ENCODE measurements at regions not wholly inside any gene's neighbourhood (a gene's known extent, or its start where the extent isn't known, plus 50 kb on each side); places are given as distances from the start of the nearest gene placed in this dataset.
"Not testable (repeated sequence)": the region's sequence is repeated elsewhere in the genome, so short reads cannot be mapped to it uniquely, and the experiment has no call there.

DNA sequence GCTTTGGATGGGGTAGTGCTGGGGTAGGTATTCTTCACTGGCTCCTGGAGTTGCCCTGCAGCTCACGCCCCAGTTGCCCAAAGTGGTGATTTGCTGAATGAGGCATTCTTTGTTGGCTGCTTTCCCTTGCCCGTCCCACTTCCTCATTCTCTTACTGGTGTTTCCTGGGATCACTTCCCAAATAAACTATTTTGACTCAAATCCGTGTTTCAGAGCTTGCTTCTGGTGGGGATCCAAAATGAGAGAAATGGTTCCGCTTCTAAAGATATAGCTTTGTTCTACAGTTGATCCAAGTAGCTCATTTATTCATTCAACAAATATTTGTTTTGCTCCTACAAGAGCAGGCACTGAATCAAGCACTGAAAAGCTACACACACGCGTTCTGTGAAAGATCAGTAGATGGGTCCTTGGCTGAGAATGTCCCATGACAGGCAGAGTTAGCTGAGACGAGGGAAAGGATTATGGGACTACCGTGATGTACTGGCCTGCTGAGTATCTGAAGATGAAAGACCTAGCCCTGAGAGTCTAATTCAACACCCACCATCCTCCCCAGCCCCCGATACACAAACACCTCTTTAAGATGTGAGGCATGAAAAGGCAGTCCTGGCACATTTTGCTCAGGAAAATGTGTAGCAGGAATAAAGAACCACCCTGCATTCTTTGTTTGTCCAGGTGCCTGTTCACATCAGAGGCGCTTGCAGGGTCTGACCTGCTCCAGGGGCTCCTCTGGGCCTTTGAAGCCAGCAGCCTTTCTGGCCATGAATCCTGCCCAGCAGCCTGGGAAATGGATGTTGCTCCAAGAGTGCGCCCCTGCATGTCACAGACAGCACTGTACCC is 143.1 kb upstream of the RANBP3L start:
- ATAC-seq = no peak
- no peaks in the 10 kb centered on the region for H3K4me1 Mint-ChIP-seq (ENCODE audit: low read depth in 2 of 2)
- H3K4me3 Mint-ChIP-seq = no peak overlapping the region
- peaks cover 5 to 19% of the 10 kb centered on the region in 2 donors for H3K27me3 Mint-ChIP-seq
- H3K36me3 Mint-ChIP-seq = no peaks in the 10 kb centered on the region
- no peak for DNase-seq (ENCODE audit: low spot score)
- no peaks in the 10 kb centered on the region for H3K9me3 Mint-ChIP-seq
- no peak overlapping the region for H3K27ac Mint-ChIP-seq

DNA sequence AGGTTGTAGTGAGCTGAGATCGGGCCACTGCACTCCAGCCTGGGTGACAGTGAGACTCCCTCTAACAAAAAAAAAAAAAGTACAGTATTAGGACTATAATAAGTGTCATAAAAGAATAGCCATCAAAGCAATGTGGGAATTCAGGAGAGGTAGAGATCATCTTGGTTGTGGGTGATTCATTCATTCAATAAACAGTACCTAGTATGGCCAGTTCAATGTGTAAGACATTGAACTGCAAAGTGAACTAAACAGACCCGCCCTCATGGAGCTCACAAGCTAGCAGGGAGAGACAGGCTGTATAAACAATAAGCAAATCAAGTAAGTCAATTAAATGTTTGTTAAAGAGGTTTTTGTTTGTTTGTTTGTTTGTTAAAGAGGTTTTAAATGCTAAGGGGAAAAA is 146.1 kb upstream of the RANBP3L start:
- peaks cover 2 to 9% of the 10 kb centered on the region in 2 donors for H3K27me3 Mint-ChIP-seq
- H3K9me3 Mint-ChIP-seq = no peaks in the 10 kb centered on the region
- DNase-seq (ENCODE audit: low spot score) = no peak
- H3K4me1 Mint-ChIP-seq (ENCODE audit: low read depth in 2 of 2) = no peaks in the 10 kb centered on the region
- H3K36me3 Mint-ChIP-seq = no peaks in the 10 kb centered on the region
- H3K4me3 Mint-ChIP-seq = no peak overlapping the region
- H3K27ac Mint-ChIP-seq = no peak overlapping the region
- ATAC-seq = no peak

DNA sequence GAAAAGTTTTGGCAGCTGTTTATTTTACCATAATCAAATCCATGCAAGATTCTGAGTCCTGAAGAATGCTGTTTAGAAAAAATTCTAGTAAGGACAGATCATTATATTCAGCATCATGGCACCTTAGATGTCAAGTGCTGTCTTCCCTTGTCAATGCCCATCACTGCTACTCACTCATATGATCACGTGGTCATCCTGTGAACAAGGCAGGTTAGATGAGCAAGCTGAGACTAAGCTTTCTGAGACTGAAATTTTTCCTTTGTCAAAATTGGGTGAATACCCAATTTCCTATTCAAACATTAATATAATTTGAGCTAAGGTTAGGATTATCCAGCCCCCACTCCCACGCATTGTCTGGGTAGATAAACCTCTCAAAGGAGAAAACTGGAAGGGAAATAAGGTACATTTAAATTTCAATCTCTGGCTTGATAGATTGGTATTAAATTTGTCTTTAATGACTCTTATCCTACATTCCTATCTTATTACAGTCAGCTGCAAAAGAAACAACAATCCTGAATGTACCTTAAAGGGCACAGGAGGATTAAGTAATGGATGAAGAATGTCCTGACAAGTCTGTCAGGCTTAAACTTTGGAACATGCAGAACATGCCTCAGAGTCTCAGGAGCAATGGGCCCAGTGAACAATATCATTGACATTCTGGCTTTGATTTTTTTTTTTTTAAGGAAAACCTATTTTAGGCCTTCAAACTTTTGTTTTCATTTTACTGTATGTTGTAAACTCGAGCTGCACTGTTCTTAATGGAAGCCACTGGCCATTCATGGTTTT is 148.7 kb upstream of the RANBP3L start:
- no peak for ATAC-seq
- Mint-ChIP-seq H3K4me1 (ENCODE audit: low read depth in 2 of 2) (no peaks in the 10 kb centered on the region), H3K9me3 (no peaks in the 10 kb centered on the region), H3K4me3 (no peak overlapping the region), H3K36me3 (no peaks in the 10 kb centered on the region), H3K27ac (no peak overlapping the region), H3K27me3 (peaks cover 3 to 9% of the 10 kb centered on the region in 2 donors)
- DNase-seq (ENCODE audit: low spot score) = no peak

- Mint-ChIP-seq H3K27ac (no peak overlapping the region), H3K9me3 (no peaks in the 10 kb centered on the region), H3K36me3 (no peaks in the 10 kb centered on the region), H3K4me1 (ENCODE audit: low read depth in 2 of 2) (no peaks in the 10 kb centered on the region), H3K27me3 (peaks cover 5 to 21% of the 10 kb centered on the region in 2 donors), H3K4me3 (no peak overlapping the region)
- DNase-seq (ENCODE audit: low spot score) = no peak
- ATAC-seq = no peak
Observed at GRCh38 chr5:36452424-36453006, 150.8 kb upstream of the RANBP3L start.

GRCh38 chr5:36457511-36458270 is 148.7 kb upstream of the SLC1A3 start:
- Mint-ChIP-seq H3K9me3 (no peaks in the 10 kb centered on the region), H3K27ac (no peak overlapping the region), H3K4me1 (ENCODE audit: low read depth in 2 of 2) (peaks cover 6 to 7% of the 10 kb centered on the region in 2 donors), H3K4me3 (no peak overlapping the region), H3K27me3 (peaks cover 6 to 21% of the 10 kb centered on the region in 2 donors), H3K36me3 (no peaks in the 10 kb centered on the region)
- DNase-seq (ENCODE audit: low spot score) (no peak), ATAC-seq (no peak)

- DNase-seq (ENCODE audit: low spot score) = no peak
- Mint-ChIP-seq H3K27me3 (peaks cover 8 to 21% of the 10 kb centered on the region in 2 donors), H3K27ac (no peak overlapping the region), H3K4me3 (no peak overlapping the region), H3K36me3 (no peaks in the 10 kb centered on the region), H3K4me1 (ENCODE audit: low read depth in 2 of 2) (peaks cover 6 to 7% of the 10 kb centered on the region in 2 donors), H3K9me3 (no peaks in the 10 kb centered on the region)
- ATAC-seq = no peak
Observed at GRCh38 chr5:36458746-36459145, 147.7 kb upstream of the SLC1A3 start.

GRCh38 chr5:36459176-36460135 is 146.9 kb upstream of the SLC1A3 start:
- Mint-ChIP-seq H3K4me3 (no peak overlapping the region), H3K36me3 (no peaks in the 10 kb centered on the region), H3K4me1 (ENCODE audit: low read depth in 2 of 2) (peaks cover 6 to 7% of the 10 kb centered on the region in 2 donors), H3K27ac (no peak overlapping the region), H3K27me3 (peaks cover 8 to 19% of the 10 kb centered on the region in 2 donors), H3K9me3 (no peaks in the 10 kb centered on the region)
- no peak for DNase-seq (ENCODE audit: low spot score)
- ATAC-seq = no peak

GRCh38 chr5:36462295-36463021 is 143.9 kb upstream of the SLC1A3 start:
- ATAC-seq (no peak), DNase-seq (ENCODE audit: low spot score) (no peak)
- Mint-ChIP-seq H3K4me3 (no peak overlapping the region), H3K27ac (no peak overlapping the region), H3K36me3 (no peaks in the 10 kb centered on the region), H3K27me3 (peaks cover 4 to 6% of the 10 kb centered on the region in 2 donors), H3K9me3 (no peaks in the 10 kb centered on the region), H3K4me1 (ENCODE audit: low read depth in 2 of 2) (peaks cover 6 to 7% of the 10 kb centered on the region in 2 donors)

- not testable (repeated sequence) for H3K4me1 Mint-ChIP-seq (ENCODE audit: low read depth in 2 of 2); H3K4me3 Mint-ChIP-seq; H3K27ac Mint-ChIP-seq; H3K9me3 Mint-ChIP-seq; DNase-seq (ENCODE audit: low spot score); ATAC-seq; H3K36me3 Mint-ChIP-seq; H3K27me3 Mint-ChIP-seq
Observed at GRCh38 chr5:36475942-36476341, 130.5 kb upstream of the SLC1A3 start.

GRCh38 chr5:36478646-36479317 is 127.6 kb upstream of the SLC1A3 start:
- no peaks in the 10 kb centered on the region for H3K4me1 Mint-ChIP-seq (ENCODE audit: low read depth in 2 of 2)

DNA sequence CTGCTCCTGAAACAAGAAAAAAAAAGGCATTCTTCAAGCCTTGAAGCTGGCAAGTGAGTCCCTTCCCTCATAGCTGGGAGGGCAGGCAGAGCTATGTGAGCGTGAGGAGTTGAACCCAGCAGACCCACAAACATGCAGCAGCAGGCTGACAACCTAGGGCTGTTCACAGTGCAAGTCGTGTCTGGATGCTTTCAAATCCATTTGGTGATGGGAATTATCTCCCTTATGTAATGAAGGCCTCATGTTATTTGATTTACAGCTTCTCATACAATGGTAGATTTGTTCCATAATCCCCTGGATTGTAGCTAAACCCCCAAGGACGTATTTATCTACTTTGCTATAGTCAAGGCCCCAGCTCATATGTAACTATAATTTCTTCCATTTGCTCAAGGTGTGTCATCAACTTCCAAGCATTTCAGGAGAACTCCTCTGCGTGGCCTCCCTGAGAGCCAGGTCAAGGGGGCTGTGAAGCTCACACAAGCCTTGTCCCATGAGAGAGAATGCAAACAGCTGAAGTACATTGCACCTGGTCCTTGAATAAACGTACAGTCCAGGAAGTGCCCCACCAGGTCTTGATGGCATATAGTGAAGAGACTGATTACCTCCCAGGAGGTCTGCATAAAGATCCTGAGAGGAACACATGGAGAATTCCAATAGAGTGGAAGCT is 124.8 kb upstream of the SLC1A3 start:
- H3K27ac Mint-ChIP-seq = no peak overlapping the region
- peaks cover 3% of the 10 kb centered on the region for H3K9me3 Mint-ChIP-seq
- ATAC-seq (no peak), DNase-seq (ENCODE audit: low spot score) (no peak)
- no peaks in the 10 kb centered on the region for H3K36me3 Mint-ChIP-seq
- no peak overlapping the region for H3K4me3 Mint-ChIP-seq
- H3K4me1 Mint-ChIP-seq (ENCODE audit: low read depth in 2 of 2) = no peaks in the 10 kb centered on the region
- peaks cover 0 to 7% of the 10 kb centered on the region in 2 donors for H3K27me3 Mint-ChIP-seq

More at GRCh38 chr5:36478646-36479317, 127.6 kb upstream of the SLC1A3 start:
- H3K27me3 Mint-ChIP-seq = peaks cover 0 to 7% of the 10 kb centered on the region in 2 donors
- ATAC-seq (no peak), DNase-seq (ENCODE audit: low spot score) (no peak)
- peaks cover 6% of the 10 kb centered on the region for H3K9me3 Mint-ChIP-seq
- no peaks in the 10 kb centered on the region for H3K36me3 Mint-ChIP-seq
- no peak overlapping the region for H3K4me3 Mint-ChIP-seq
- H3K27ac Mint-ChIP-seq = no peak overlapping the region

All from natural killer cell treated with Interleukin-12 subunit alpha and Interleukin-12 subunit beta and Interleukin-15 and Interleukin-18, amount 100 ng/mL, for 72 hours (primary cell).